ENCODE measurements at regions not wholly inside any gene's neighbourhood (a gene's known extent, or its start where the extent isn't known, plus 50 kb on each side); places are given as distances from the start of the nearest gene placed in this dataset.

DNA sequence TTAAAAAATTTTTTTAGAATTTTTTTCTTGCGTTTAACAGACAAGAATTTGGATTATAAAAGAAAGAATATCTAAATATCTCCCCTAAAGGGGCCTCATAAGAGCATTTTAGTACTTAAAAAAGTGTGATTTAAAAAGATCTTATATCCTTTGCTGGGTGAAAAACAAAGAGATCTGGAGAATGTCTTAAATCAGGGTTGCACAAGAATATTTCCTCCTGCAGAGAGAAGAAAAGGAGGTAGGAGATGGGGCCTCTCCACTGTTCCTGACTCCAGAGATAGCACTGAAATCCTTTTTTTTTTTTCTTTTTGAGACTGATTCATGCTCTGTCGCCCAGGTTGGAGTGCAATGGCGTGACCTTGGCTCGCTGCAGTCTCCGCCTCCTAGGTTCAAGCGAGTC lies 68.5 kb upstream of the OSR1 start:
- TF ChIP-seq CTCF (IDR thresholded peaks at IDR 0.05 in 8 of 11, conservative IDR thresholded peaks at IDR 0.05 in 3 of 11), result no peak
- no peak for TF ChIP-seq POLR2AphosphoS5 (IDR thresholded peaks at IDR 0.05)
